Ishikawa (cell line): ENCODE measurements at regions not wholly inside any gene's neighbourhood (a gene's known extent, or its start where the extent isn't known, plus 50 kb on each side); places are given as distances from the start of the nearest gene placed in this dataset.

Source experiments
- CREB1 ChIP-seq: IDR thresholded peaks from 2 replicates; pipeline ENCODE4 v1.6.1; 2012; ENCODE audit warnings: low read depth
- EP300 ChIP-seq: IDR thresholded peaks from 2 replicates; pipeline ENCODE4 v1.6.1; 2012; ENCODE audit warnings: borderline replicate concordance
- FOXM1 ChIP-seq: IDR thresholded peaks from 2 replicates; pipeline ENCODE4 v1.6.1; 2012; ENCODE audit warnings: low read depth, borderline replicate concordance
- RAD21 ChIP-seq: IDR thresholded peaks from 2 replicates; pipeline ENCODE4 v1.6.1; 2012; ENCODE audit warnings: low read depth
- TF ChIP-seq, protein P1 (sequence below): IDR thresholded peaks from 2 replicates; pipeline ENCODE4 v1.6.1; 2012
- TF ChIP-seq, protein P2 (sequence below): IDR thresholded peaks from 2 replicates; pipeline ENCODE4 v1.6.1; 2012; ENCODE audit warnings: low read depth, mild to moderate bottlenecking

GRCh38 chr10:83516788-83517187, 622.5 kb upstream of the GHITM start:
- TF ChIP-seq, protein P1, sequence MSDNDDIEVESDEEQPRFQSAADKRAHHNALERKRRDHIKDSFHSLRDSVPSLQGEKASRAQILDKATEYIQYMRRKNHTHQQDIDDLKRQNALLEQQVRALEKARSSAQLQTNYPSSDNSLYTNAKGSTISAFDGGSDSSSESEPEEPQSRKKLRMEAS: no peak
- TF ChIP-seq FOXM1: no peak
- TF ChIP-seq RAD21: no peak
- TF ChIP-seq, protein P2, sequence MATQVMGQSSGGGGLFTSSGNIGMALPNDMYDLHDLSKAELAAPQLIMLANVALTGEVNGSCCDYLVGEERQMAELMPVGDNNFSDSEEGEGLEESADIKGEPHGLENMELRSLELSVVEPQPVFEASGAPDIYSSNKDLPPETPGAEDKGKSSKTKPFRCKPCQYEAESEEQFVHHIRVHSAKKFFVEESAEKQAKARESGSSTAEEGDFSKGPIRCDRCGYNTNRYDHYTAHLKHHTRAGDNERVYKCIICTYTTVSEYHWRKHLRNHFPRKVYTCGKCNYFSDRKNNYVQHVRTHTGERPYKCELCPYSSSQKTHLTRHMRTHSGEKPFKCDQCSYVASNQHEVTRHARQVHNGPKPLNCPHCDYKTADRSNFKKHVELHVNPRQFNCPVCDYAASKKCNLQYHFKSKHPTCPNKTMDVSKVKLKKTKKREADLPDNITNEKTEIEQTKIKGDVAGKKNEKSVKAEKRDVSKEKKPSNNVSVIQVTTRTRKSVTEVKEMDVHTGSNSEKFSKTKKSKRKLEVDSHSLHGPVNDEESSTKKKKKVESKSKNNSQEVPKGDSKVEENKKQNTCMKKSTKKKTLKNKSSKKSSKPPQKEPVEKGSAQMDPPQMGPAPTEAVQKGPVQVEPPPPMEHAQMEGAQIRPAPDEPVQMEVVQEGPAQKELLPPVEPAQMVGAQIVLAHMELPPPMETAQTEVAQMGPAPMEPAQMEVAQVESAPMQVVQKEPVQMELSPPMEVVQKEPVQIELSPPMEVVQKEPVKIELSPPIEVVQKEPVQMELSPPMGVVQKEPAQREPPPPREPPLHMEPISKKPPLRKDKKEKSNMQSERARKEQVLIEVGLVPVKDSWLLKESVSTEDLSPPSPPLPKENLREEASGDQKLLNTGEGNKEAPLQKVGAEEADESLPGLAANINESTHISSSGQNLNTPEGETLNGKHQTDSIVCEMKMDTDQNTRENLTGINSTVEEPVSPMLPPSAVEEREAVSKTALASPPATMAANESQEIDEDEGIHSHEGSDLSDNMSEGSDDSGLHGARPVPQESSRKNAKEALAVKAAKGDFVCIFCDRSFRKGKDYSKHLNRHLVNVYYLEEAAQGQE: no peak
- no peak for TF ChIP-seq EP300
- TF ChIP-seq CREB1: no peak
